ENCODE measurements at regions not wholly inside any gene's neighbourhood (a gene's known extent, or its start where the extent isn't known, plus 50 kb on each side); places are given as distances from the start of the nearest gene placed in this dataset.

DNA sequence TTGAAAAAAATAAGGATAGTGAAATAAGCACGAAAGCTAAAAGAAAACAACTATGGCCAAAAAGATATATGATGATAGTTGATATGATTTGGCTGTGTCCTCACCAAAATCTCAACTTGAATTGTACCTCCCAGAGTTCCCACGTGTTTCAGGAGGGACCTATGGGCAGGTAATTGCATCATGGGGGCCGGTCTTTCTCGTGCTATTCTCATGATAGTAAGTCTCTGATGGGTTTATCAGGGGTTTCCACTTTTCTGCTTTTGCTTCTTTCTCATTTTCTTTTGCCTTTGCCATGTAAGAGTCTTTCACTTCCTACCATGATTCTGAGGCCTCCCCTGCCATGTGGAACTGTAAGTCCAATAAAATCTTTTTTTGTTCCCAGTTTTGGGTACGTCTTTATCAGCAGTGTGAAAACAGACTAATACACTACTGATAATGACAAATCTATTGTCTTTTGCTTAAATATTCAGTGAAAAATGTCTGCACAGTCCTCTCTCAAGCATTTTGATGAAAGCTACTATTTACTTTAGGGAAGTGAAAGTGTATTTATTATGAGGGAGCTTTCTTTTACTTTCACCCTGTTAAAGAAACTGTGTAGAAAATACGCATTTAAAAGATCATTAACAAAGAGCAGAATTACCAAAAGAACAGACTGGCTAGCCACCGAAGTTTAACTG, 389.1 kb downstream of the HTR1B start:
- Histone ChIP-seq H3K4me3 (no peak overlapping the region), H3K4me1 (no peaks in the 10 kb centered on the region), H3K9me3 (no peaks in the 10 kb centered on the region), H3K27ac (no peak overlapping the region), H3K27me3 (no peaks in the 10 kb centered on the region), H3K36me3 (no peaks in the 10 kb centered on the region)
- DNase-seq (no peak), ATAC-seq (no peak)
- intact Hi-C loops (cut with DNase I; ENCODE audit: low total_unique reads), result no loop called here
- TF ChIP-seq, protein P1, sequence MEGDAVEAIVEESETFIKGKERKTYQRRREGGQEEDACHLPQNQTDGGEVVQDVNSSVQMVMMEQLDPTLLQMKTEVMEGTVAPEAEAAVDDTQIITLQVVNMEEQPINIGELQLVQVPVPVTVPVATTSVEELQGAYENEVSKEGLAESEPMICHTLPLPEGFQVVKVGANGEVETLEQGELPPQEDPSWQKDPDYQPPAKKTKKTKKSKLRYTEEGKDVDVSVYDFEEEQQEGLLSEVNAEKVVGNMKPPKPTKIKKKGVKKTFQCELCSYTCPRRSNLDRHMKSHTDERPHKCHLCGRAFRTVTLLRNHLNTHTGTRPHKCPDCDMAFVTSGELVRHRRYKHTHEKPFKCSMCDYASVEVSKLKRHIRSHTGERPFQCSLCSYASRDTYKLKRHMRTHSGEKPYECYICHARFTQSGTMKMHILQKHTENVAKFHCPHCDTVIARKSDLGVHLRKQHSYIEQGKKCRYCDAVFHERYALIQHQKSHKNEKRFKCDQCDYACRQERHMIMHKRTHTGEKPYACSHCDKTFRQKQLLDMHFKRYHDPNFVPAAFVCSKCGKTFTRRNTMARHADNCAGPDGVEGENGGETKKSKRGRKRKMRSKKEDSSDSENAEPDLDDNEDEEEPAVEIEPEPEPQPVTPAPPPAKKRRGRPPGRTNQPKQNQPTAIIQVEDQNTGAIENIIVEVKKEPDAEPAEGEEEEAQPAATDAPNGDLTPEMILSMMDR (IDR thresholded peaks at IDR 0.05 in 4 of 5, conservative IDR thresholded peaks at IDR 0.05 in 1 of 5), result no peak
- TF ChIP-seq POLR2A (IDR thresholded peaks at IDR 0.05), result no peak
- in situ Hi-C loops (cut with MboI; ENCODE audit: low sequenced_read_pairs in 4 of 4), result no loop called here

DNA sequence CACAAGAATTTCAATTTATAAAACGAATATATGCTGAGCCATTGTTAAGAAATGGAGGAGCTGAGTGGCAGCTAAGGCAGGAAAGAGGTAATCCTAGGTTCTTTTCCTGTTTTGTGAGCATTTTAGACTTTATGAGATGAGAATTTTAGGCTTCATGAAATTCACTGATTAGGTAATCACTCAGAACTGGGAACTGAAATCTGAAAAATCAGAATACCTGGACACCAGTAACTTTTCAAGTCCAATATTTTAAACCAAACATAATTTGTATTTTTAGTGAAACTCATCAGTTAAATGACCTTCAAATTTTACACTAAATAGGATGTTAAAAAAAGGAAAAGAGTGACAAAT, 389.9 kb downstream of the HTR1B start:
- in situ Hi-C loops (cut with MboI; ENCODE audit: low sequenced_read_pairs in 4 of 4), result no loop called here
- no peaks in the 10 kb centered on the region for H3K36me3 ChIP-seq
- H3K27ac ChIP-seq, result no peak overlapping the region
- ATAC-seq, result no peak
- no peaks in the 10 kb centered on the region for H3K27me3 ChIP-seq
- H3K4me1 ChIP-seq, result no peaks in the 10 kb centered on the region
- intact Hi-C loops (cut with DNase I; ENCODE audit: low total_unique reads), result no loop called here
- no peak for DNase-seq
- no peak overlapping the region for H3K4me3 ChIP-seq
- TF ChIP-seq POLR2A (IDR thresholded peaks at IDR 0.05), result no peak
- TF ChIP-seq, protein P1 (IDR thresholded peaks at IDR 0.05 in 4 of 5, conservative IDR thresholded peaks at IDR 0.05 in 1 of 5), result no peak
- no peaks in the 10 kb centered on the region for H3K9me3 ChIP-seq

DNA sequence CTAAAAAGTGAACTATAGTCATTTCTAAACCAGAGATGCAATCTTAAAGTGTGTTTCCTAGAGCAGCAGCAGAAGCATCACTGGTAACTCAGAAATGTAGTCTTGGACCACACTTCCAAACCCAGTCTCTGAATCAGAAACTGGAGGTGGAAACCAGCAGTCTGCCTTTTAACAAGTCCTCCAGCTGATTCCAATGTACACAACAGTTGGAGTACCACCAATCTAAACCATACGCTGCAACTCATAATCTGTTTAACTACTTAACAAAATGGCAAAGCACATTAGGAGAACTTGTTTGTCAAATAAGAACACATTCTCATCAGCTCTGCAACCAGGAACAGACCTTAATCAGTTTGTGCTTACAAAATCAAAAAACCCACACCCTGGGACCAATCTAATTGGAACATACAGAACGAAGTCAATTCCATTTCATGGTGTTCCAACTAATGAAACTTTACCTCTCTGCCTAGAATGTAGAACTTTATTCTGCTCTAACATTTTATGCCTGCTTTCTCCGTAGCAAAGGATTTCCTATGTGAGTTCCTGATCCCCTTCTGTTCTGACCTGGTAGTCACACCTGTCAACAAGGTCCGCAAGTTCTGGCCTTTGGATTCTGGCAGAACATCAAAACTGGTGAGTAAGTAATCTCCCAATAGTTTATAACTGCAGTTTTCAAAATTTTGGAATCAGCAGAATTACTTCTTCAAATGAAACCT, 390.4 kb downstream of the HTR1B start:
- H3K4me1 ChIP-seq, result no peaks in the 10 kb centered on the region
- in situ Hi-C loops (cut with MboI; ENCODE audit: low sequenced_read_pairs in 4 of 4), result no loop called here
- no peak overlapping the region for H3K27ac ChIP-seq
- TF ChIP-seq, protein P1 (IDR thresholded peaks at IDR 0.05 in 4 of 5, conservative IDR thresholded peaks at IDR 0.05 in 1 of 5), result no peak
- no peak for TF ChIP-seq POLR2A (IDR thresholded peaks at IDR 0.05)
- H3K27me3 ChIP-seq, result no peaks in the 10 kb centered on the region
- intact Hi-C loops (cut with DNase I; ENCODE audit: low total_unique reads), result no loop called here
- no peaks in the 10 kb centered on the region for H3K9me3 ChIP-seq
- no peaks in the 10 kb centered on the region for H3K36me3 ChIP-seq
- no peak for ATAC-seq
- H3K4me3 ChIP-seq, result no peak overlapping the region
- no peak for DNase-seq

DNA sequence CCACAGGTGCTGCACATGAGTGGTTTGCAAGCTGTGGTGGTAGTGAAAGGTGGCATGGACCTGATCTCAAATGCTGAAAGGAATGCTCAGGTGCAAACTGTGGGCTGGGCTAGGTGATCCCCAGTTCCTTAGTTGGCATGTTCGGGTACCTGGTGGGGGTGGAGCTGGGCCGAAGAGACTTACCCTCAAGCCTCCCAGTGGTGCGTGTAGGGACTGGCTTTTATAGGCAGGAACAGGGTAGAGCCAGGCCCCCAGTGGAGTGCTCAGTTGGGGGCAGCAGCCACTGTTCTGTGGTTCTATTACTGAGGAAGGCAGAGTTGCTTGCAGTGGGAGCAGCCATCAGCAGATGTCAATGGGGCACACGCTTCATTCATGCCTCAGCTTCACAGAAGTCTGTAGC, 399.8 kb downstream of the HTR1B start:
- intact Hi-C loops (cut with DNase I; ENCODE audit: low total_unique reads) (no loop called here), in situ Hi-C loops (cut with MboI; ENCODE audit: low sequenced_read_pairs in 4 of 4) (no loop called here)
- H3K27me3 ChIP-seq, result no peaks in the 10 kb centered on the region
- no peak for ATAC-seq
- H3K27ac ChIP-seq, result no peak overlapping the region
- no peaks in the 10 kb centered on the region for H3K9me3 ChIP-seq
- no peak for TF ChIP-seq POLR2A (IDR thresholded peaks at IDR 0.05)
- TF ChIP-seq, protein P1 (IDR thresholded peaks at IDR 0.05 in 4 of 5, conservative IDR thresholded peaks at IDR 0.05 in 1 of 5), result no peak
- no peak for DNase-seq
- H3K36me3 ChIP-seq, result no peaks in the 10 kb centered on the region
- no peak overlapping the region for H3K4me3 ChIP-seq
- no peaks in the 10 kb centered on the region for H3K4me1 ChIP-seq

Measured in gastrocnemius medialis (tissue), 4 donors.